Testis (tissue), 2 donors: ENCODE measurements at regions not wholly inside any gene's neighbourhood (a gene's known extent, or its start where the extent isn't known, plus 50 kb on each side); places are given as distances from the start of the nearest gene placed in this dataset.

ENCODE experiments used
- DNase-seq: peaks from one replicate; pipeline ENCODE4 v3.0.0-alpha.2; 2019
- H3K27ac ChIP-seq, 2 donors: fragments of 200-600 bp; sonication (generic); one replicate each; pipeline ENCODE4 v1.5.1; 2019
- H3K27me3 ChIP-seq: fragments of 200-600 bp; sonication (generic); one replicate; pipeline ENCODE4 v1.5.1; 2019
- H3K36me3 ChIP-seq: fragments of 200-600 bp; sonication (generic); one replicate; pipeline ENCODE4 v1.5.1; 2017; ENCODE audit warnings: low read depth; ENCODE audit errors: missing control alignments
- H3K4me1 ChIP-seq: fragments of 200-600 bp; sonication (generic); one replicate; pipeline ENCODE4 v1.5.1; 2019
- H3K4me3 ChIP-seq, 2 donors: fragments of 200-600 bp; sonication (generic); one replicate each; pipeline ENCODE4 v1.5.1; 2017 to 2019
- H3K9me3 ChIP-seq: fragments of 200-600 bp; sonication (generic); one replicate; pipeline ENCODE4 v1.5.1; 2017
- POLR2A ChIP-seq: fragments of 450-650 bp; IDR thresholded peaks from one replicate; pipeline ENCODE4 v1.6.1; 2017; ENCODE audit warnings: antibody characterized with exemption, mild to moderate bottlenecking, moderate library complexity
- WGBS, 2 donors: methylation state at CpG; one replicate each; pipeline ENCODE4 v1.1.5; 2018; 5-methylcytosine and 5-hydroxymethylcytosine counted together
- intact Hi-C: fragments of 100-400 bp; cut with DNase I; formaldehyde crosslinking; loops from one replicate; pipeline ENCODE4 v1.15.1; 2023; ENCODE audit warnings: low total_unique reads
- TF ChIP-seq, protein P1 (sequence below), 3 experiments: fragments of 450-650 bp in 2 of 3; fragments of 200-600 bp in 1 of 3; sonication (generic) in 1 of 3; IDR thresholded peaks; one replicate each; pipeline ENCODE4 v1.5.1; 2016 to 2019; ENCODE audit warnings: antibody characterized with exemption in 3 of 3, mild to moderate bottlenecking in 2 of 3, moderate library complexity in 1 of 3

- 88 to 100% methylated on average over 1 of the region's 1 CpG for WGBS, 2 donors
- H3K4me1 ChIP-seq: no peaks in the 10 kb centered on the region
- no peaks in the 10 kb centered on the region for H3K27me3 ChIP-seq
- no peaks in the 10 kb centered on the region for H3K9me3 ChIP-seq
- no peak overlapping the region for H3K27ac ChIP-seq
- intact Hi-C loops: no loop called here
- H3K4me3 ChIP-seq: no peak overlapping the region
- no peaks in the 10 kb centered on the region for H3K36me3 ChIP-seq
- DNase-seq: no peak
- no peak for TF ChIP-seq POLR2A
- TF ChIP-seq, protein P1, sequence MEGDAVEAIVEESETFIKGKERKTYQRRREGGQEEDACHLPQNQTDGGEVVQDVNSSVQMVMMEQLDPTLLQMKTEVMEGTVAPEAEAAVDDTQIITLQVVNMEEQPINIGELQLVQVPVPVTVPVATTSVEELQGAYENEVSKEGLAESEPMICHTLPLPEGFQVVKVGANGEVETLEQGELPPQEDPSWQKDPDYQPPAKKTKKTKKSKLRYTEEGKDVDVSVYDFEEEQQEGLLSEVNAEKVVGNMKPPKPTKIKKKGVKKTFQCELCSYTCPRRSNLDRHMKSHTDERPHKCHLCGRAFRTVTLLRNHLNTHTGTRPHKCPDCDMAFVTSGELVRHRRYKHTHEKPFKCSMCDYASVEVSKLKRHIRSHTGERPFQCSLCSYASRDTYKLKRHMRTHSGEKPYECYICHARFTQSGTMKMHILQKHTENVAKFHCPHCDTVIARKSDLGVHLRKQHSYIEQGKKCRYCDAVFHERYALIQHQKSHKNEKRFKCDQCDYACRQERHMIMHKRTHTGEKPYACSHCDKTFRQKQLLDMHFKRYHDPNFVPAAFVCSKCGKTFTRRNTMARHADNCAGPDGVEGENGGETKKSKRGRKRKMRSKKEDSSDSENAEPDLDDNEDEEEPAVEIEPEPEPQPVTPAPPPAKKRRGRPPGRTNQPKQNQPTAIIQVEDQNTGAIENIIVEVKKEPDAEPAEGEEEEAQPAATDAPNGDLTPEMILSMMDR (IDR thresholded peaks at IDR 0.05): no peak
These were observed 213.2 kb downstream of the SPRY1 start for GRCh38 chr4:123609829-123610228.

DNA sequence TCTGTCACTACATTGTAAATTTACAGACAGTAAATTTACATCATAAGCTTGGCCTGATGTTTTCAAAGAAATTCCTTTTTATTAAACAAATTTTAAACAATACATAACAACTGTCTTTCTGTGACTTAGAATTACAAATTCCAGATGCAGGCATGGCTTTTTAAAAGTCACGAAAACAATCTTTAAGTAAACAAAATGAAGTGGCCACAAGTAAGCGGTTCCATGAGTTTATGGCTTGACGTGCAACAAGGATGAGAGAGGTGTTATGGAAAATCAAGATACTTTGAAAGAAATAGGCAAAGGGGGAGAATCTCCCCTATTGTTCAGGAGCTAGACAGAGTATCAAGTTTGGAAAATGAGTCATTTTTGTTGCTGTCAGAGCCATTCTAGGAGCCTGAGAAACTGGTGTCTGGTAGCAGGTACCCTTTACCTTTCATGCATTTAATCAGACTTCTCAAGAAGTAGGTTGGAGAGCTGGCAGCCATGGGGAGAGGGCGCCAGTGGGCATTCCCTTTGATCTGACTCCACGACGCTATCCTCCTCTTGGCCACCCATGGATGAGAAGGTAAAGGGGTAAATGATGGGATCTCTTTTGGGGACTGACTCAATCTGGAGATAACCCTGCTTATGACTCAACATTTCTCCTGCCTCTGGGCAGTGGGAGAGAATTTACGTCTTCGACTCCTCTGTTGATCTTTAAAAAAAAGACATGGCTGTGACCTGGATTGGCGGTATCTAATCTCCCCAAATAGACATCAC is 217.2 kb downstream of the SPRY1 start:
- H3K27ac ChIP-seq: no peak overlapping the region
- WGBS, 2 donors: 95 to 96% methylated on average over 9 of the region's 9 CpGs

DNA sequence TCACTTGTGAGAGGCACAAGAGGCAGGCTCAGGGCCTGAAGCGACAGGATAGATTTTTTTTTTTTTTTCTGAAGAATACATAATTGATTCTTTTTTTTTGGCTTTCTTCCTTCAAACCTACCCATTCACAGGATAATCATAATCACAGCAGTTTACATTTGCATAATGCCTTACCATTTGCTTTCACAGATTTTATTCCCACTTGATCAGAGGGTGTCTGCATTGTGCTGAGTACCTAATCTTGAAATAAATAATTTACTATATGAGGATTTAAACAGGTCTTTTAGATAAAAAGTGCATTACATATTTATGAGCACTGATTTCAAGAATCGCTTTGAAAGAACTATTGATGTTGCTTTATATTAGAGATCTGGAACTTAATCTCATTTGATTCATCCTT is 219.3 kb downstream of the SPRY1 start:
- H3K27ac ChIP-seq: no peak overlapping the region
- H3K4me3 ChIP-seq: no peak overlapping the region
- WGBS, 2 donors: 94 to 97% methylated on average over 2 of the region's 2 CpGs
- H3K27me3 ChIP-seq: no peaks in the 10 kb centered on the region
- H3K4me1 ChIP-seq: peaks cover 7% of the 10 kb centered on the region
- H3K36me3 ChIP-seq: no peaks in the 10 kb centered on the region
- intact Hi-C loops: no loop called here
- TF ChIP-seq POLR2A: no peak
- TF ChIP-seq, protein P1 (IDR thresholded peaks at IDR 0.05): no peak
- H3K9me3 ChIP-seq: no peaks in the 10 kb centered on the region
- no peak for DNase-seq

More for the DNA sequence above, 217.2 kb downstream of the SPRY1 start:
- no peaks in the 10 kb centered on the region for H3K9me3 ChIP-seq
- DNase-seq: no peak
- H3K36me3 ChIP-seq: no peaks in the 10 kb centered on the region
- H3K27me3 ChIP-seq: no peaks in the 10 kb centered on the region
- H3K4me3 ChIP-seq: no peak overlapping the region
- H3K4me1 ChIP-seq: peaks cover 7% of the 10 kb centered on the region
- intact Hi-C loops: no loop called here
- TF ChIP-seq, protein P1 (IDR thresholded peaks at IDR 0.05): no peak
- no peak for TF ChIP-seq POLR2A

- no peaks in the 10 kb centered on the region for H3K27me3 ChIP-seq
- no peak for TF ChIP-seq POLR2A
- peak; percentile 48 for DNase-seq
- no peaks in the 10 kb centered on the region for H3K9me3 ChIP-seq
- no peak overlapping the region for H3K27ac ChIP-seq
- H3K36me3 ChIP-seq: no peaks in the 10 kb centered on the region
- H3K4me3 ChIP-seq: no peak overlapping the region
- intact Hi-C loops: no loop called here
- peaks cover 12% of the 10 kb centered on the region for H3K4me1 ChIP-seq
- WGBS, 2 donors: 48 to 52% methylated on average over 6 of the region's 6 CpGs
These were observed 220.4 kb downstream of the SPRY1 start for GRCh38 chr4:123616951-123617461.

DNA sequence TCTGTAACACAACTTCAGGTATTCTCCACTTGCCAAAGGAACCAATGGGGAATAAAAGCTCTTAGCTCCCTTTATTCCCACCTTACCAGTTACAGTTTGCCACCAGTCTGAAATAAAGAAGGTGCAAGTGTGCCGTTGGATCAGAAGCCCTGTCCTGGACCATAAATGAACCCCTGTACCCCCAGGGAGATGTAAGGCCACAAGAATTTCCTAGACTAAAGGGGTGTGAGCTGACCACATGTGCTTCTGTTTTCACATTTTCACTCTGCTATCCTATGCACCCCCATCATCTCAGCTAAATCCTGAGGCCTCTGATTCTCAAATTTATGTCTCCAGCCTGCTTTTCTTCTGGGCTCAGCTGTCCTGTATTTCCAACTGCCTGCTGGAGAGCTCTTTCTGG is 221.2 kb downstream of the SPRY1 start:
- no peak overlapping the region for H3K27ac ChIP-seq
- intact Hi-C loops: no loop called here

More for the DNA sequence above, 221.2 kb downstream of the SPRY1 start:
- H3K27me3 ChIP-seq: no peaks in the 10 kb centered on the region
- WGBS, 2 donors: 95 to 100% methylated on average over 1 of the region's 1 CpG
- H3K36me3 ChIP-seq: no peaks in the 10 kb centered on the region
- no peak for DNase-seq
- no peaks in the 10 kb centered on the region for H3K9me3 ChIP-seq
- peaks cover 12% of the 10 kb centered on the region for H3K4me1 ChIP-seq
- H3K4me3 ChIP-seq: no peak overlapping the region
- TF ChIP-seq, protein P1 (IDR thresholded peaks at IDR 0.05): no peak
- no peak for TF ChIP-seq POLR2A
